Caki2 (cell line): ENCODE measurements at regions not wholly inside any gene's neighbourhood (a gene's known extent, or its start where the extent isn't known, plus 50 kb on each side); places are given as distances from the start of the nearest gene placed in this dataset.
"Not testable (repeated sequence)": the region's sequence is repeated elsewhere in the genome, so short reads cannot be mapped to it uniquely, and the experiment has no call there.

ENCODE experiments used
- DNase-seq: peaks from one replicate; pipeline ENCODE4 v3.0.0-alpha.2; 2015; ENCODE audit warnings: low read depth
- in situ Hi-C: cut with HindIII; loops from 2 replicates; pipeline ENCODE4 v1.10.0; 2016; ENCODE audit warnings: low sequenced_read_pairs, low pct_unique_long_range_greater_than_20kb, mixed read lengths

DNA sequence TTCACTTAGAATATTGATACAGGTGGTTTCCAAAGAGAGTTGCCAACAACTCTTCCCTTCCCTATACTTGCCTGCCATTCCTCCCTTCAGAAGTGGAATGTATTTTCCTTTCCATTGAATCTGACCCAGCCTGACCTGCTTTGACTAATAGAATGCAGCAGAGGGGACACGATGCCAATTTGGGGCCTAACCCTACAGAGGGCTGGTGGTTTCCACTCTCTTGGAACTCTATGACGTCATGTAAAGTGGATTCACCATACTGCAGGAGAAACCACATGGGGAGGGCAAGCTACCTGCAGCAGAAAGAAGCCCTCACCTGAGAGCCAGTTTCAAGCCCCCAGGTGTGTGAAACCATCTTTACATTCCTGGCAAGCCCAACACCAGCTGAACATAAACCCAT lies 98.9 kb upstream of the TRIB2 start:
- no peak for DNase-seq
- in situ Hi-C loops, result no loop called here

DNA sequence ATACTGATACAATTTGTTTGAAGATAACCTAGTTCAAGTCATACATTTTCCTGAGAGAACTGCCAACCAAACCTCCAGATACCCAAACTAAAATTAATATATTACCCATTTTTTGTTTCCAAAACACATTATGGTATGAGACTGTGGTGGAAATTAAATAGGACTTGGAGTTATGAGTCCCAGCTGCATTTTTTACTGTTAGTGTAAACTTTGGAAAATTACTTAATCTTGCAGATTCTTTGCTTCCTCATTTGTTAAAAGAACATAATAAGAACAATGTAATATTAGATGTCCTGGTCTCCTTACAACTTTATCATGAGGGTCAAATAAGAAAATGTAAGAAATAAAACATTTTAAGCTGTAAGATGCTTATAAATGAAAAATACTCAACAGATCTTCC lies 98.2 kb upstream of the TRIB2 start:
- in situ Hi-C loops, result no loop called here
- no peak for DNase-seq

DNA sequence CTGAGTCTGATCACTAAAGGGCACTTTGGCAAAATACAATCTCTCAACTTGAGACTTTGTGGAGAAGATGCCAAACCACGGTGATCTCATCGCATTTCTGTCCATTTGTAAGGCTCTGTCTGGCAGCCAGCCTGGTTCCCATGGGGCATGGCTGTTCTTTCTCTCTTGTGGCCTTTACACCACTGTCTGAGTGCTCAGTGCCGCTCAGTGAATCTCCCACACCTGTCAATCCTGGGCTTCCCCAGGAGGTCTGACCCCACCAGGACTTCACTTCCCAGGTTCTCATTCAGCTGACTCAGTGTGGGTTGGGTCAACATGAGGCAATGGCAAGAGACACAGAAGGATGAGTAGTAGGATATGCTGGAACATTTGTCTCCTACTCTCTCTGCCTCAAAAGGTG lies 96.8 kb upstream of the TRIB2 start:
- in situ Hi-C loops, result no loop called here
- DNase-seq, result peak; percentile 23

DNA sequence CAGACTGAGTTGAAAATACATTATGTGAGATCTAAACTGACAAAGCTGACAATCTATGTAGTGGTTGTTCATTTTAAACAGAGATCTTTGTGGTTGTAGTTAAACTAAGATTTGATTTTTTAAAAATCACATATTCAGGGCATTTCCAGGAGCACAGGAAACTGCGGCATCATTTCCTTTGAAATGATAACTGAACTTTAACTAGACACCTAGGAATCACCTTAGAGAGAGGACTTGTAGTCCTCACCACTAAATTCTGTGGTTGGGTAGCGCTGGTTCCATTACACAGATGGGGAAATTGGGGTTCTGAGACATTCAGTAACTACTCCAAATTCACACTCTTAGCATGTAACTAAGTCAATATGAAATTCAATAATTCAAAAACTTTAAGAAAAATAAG lies 96.0 kb upstream of the TRIB2 start:
- in situ Hi-C loops, result no loop called here
- DNase-seq, result no peak

DNA sequence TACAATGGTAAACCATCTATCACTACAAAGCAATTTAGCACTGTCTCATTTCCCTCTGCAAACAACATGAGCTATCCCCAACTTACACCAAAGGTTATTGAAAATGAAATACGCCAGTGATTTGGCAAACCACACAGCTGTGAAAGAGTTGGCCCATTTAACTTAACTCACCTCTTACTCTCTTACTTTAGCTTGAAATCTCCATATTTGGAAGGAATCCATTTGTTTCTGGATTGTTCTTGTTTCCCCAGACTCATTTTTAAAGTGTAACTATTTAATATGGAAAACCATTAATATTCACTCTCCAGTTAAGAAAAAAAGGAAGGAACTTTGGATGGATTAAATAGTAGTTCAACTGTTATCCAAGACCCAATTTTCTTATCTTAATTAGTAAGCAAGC lies 93.7 kb upstream of the TRIB2 start:
- no peak for DNase-seq
- in situ Hi-C loops, result no loop called here

DNA sequence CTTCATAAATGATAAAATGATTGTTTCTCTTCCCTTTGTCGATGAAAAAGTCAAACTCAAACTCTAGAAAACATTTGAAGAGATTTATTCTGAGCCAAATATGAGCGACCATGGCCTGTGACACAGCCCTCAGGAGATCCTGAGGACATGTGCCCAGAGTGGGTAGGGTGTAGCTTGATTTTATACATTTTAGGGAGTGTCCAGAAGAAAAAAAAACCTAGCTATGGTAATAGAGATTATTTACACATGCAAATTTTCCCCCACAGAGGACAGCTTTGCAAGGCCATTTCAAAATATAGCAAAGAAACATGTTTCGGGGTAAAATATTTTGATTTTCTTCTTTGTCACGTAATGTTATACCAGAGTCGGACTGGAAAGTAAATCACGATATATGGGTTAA lies 92.4 kb upstream of the TRIB2 start:
- in situ Hi-C loops, result no loop called here

DNA sequence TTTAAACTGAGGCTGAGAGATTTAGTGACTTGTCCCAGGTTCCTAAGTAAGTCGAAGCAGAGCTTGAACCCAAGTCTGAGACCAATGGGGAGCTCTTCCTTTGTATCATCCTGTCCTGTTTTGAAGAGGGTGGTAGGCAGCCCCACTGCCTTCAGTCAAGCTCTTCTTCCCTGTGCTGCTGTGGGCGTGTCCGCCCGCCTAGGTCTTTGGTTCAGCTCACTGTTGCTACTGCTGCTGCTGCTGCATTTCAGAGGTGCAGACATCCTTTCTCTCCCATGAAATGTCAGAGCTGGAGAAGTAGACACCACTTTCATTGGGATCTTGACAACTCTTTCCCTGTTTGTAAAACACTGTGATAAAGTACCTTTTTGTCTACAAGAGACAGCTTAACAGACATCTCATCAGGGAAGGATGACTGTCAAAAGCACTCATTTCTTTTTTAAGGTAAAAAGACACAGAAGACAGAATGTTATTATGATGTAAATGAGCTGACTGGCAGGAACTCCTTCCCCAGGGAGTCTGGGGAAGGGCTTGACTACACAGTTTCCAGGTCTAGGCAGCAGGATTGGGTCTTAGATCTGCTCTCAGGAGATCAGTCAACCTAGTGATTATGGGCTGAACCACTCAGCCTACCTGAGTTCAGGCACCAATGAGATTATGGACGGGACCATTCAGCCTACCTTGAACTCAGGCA lies 91.7 kb upstream of the TRIB2 start:
- in situ Hi-C loops, result no loop called here
- no peak for DNase-seq

More for the DNA sequence above, 92.4 kb upstream of the TRIB2 start:
- no peak for DNase-seq

DNA sequence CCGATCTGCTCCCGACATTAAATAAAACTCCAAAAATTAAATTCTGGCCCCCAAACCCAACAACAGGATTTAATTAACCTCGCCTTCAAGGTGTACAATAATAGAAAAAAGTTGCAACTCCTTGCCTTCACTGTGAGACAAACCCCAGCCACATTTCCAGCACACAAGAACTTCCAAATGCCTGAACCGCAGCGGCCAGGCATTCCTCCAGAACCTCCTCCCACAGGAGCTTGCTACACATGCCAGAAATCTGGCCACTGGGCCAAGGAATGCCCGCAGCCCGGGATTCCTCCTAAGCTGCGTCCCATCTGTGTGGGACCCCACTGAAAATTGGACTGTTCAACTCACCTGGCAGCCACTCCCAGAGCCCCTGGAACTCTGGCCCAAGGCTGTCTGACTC lies 88.2 kb upstream of the TRIB2 start:
- in situ Hi-C loops, result not testable (repeated sequence)

DNA sequence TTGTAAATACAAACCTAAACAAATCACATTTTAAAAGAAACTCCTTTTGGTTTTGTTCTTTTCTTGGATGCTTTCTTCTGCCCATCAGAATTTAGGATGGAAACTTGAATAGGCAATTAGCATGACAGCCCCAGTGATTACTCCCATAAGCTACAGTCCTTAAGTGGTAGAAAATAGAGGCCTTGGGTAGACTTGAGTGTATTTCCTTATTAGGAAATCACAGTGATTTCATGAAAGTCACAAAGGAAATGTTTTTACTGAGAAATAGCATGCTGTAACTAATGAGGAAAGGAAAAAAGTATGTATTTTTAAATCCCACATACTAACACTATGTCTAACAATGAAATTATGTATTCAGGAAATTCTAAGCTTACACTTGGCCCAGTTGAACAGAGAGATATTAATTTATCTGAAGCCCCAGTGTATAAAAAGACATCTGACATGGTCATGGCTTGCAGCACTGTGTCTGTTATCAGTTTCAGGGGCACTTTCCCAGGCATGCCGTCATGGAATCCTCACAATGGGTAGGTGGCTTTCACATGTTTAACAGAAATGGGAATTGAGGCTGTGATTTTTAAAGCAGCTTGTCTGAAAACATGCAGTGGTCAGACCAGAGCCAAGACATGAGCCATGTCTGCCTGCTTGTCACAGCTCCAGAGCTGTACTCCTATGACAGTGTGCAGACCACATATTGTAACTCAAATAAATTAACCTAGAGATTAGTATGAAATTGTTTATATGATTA lies 79.7 kb upstream of the TRIB2 start:
- in situ Hi-C loops, result no loop called here
- no peak for DNase-seq

More for the DNA sequence above, 88.2 kb upstream of the TRIB2 start:
- DNase-seq, result not testable (repeated sequence)

DNA sequence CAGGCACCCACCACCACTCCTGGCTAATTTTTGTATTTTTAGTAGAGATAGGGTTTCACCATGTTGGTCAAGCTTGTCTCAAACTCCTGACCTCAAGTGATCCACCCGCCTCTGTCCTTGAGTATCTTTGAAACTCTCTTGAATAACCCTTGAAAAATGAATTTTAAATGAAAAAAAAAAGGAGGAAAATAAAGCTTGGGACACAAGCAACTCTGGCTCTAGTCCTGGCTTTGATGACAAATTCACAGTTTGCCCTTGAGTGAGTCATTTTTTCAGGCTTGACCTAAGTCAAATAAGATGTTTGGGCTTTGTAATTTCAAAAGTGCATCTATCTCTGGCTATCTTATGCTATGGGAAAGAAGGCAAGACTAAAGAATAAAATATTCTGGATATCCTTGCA lies 79.0 kb upstream of the TRIB2 start:
- in situ Hi-C loops, result no loop called here
- no peak for DNase-seq

DNA sequence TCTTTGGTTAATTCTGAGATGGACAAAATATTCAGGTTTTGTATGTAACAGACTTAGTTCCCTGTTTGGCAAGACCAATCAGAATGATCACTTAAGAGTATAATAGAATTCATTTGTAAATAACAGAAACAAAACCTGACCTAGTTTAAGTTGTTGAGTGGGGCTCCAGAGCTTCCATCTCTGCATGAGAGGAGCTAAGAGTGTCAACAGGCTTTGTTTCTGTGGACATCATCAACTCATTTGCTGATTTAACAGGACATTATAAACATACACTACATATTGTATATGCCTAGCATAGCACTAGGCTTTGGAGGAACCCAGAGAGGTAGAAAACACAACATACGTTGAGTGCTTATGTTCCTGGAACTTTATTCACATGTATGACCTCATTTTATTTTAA lies 75.3 kb upstream of the TRIB2 start:
- in situ Hi-C loops, result no loop called here
- DNase-seq, result no peak

DNA sequence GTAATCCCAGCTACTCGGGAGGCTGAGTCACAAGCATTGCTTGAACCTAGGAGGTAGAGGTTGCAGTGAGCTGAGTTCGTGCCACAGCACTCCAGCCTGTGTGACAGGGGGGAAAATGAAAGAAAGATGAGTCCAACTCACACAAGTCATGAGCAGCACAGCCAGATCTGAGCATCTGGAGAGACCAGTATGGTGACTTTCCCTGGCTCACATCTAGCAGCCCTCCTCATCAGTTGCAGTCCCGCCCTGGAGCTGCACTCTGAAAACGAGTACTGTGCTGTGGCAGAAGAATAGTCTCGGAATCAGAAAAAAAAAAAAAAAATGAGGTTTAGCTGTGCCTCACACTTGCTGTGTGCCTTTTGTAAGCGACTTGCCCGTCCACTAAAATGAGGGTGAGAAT lies 74.4 kb upstream of the TRIB2 start:
- DNase-seq, result no peak
- in situ Hi-C loops, result no loop called here

DNA sequence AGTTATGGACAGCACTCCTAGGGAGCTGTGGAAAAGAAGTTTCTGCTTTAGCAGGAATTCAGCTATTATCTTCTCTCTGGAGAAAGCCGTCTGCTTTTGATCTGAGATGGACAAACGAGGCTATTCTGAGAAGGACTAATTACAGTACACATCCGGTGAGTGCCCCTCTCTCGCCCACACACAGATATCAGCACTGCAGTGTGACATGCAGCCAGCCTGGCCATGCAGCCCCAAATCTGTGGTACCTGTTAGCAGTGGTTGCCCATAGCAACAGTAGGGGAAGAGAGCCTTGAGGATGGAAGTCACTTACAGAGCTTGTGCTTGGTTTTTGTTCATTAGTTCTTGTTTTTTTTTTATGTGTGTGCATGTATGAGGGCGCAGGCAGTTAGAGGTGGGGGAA lies 73.9 kb upstream of the TRIB2 start:
- in situ Hi-C loops, result no loop called here

DNA sequence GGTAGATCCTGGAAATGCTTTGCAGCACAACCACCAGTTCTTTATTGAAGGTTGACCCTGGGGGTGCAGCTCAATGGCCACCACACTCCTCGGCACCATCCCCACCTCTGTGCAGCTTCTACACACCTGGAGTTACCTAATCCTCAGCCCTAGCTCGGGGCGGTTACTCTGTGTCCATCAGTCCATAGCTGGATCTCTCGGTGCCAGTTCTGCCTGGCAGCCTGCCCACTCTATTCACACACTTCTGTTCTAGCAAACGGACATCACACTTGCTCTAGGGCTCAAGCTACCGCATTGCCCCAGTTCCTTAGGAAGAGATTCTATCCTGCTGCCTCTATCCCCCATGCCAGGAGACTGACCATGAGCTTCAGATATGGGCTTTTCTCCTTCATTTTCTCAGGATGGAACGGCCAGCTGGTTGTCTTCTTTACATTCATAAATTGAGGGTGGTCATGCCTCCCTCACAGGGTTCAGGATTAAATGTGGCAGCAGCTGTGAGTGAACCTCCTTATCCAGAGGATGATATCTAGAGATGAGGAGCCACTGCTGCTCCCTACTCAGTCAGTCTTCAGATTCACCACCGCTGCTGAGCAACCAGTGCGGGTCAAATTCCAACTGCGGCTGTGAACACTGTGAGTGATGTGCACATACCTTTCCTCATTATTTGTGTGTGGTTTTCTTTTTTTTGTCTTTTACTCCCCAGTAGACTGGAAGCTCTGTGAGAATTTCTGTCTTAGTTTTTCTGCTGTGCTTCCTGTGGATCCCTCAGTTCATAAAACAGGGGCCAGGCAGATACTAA lies 66.9 kb upstream of the TRIB2 start:
- DNase-seq, result no peak
- in situ Hi-C loops, result no loop called here

More for the DNA sequence above, 73.9 kb upstream of the TRIB2 start:
- DNase-seq, result no peak

DNA sequence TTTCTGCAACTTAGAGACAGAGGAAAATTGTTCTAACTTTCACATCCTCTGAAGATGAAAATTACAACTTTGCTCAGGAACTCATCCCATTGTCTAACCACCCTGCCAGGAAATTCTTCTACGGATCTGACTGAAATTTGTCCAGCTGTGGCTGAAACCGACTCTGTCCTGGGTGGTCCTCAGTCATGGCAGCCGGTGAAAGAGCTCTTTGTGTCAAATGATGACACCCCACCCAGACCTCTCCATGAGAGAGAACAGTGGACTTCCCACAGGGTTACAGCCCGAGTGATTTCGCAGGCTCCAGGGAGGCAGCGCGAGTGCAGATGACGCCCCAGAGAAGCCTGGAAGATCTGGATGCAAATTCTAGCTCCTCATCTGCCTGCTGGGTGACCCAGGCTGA lies 65.1 kb upstream of the TRIB2 start:
- DNase-seq, result no peak
- in situ Hi-C loops, result no loop called here

DNA sequence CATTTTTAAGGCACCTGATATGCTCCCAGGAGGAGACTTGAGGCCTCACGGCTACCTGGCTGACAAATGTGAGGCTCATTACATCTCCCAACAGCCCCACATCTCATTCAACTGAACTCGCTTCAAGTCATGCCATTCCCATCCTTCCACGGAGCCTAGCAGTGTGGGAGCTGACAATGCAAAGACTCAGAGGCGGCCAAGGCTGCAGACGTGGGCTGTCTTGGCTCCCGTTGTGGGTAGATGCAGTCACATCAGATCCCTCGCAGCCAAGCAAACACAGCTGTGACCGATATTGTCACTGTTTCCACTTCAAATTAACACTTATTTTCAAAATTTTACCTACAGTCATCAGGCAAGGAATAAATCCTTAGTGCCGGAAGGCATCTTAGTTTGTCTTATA lies 64.0 kb upstream of the TRIB2 start:
- in situ Hi-C loops, result no loop called here
- no peak for DNase-seq

DNA sequence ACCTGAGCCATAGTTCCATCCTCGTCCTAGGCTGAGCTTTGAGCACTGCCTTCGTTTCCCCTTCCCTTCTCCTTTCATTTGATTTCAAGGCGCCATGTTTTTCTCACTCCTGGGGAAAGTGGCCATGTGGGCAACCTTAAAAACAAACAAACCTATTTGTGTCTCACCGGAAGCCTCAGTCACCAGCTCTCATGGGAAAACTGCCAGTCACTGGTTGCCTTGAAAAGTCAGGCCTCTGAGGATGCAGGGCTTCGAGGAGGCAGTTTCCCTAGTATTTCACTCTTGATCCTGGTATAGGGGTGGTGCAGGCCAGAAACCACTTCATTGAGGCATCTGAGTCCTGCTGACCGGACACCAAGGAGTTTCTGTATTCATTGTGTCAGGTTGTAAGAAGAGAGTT lies 59.2 kb upstream of the TRIB2 start:
- in situ Hi-C loops, result no loop called here
- DNase-seq, result no peak

DNA sequence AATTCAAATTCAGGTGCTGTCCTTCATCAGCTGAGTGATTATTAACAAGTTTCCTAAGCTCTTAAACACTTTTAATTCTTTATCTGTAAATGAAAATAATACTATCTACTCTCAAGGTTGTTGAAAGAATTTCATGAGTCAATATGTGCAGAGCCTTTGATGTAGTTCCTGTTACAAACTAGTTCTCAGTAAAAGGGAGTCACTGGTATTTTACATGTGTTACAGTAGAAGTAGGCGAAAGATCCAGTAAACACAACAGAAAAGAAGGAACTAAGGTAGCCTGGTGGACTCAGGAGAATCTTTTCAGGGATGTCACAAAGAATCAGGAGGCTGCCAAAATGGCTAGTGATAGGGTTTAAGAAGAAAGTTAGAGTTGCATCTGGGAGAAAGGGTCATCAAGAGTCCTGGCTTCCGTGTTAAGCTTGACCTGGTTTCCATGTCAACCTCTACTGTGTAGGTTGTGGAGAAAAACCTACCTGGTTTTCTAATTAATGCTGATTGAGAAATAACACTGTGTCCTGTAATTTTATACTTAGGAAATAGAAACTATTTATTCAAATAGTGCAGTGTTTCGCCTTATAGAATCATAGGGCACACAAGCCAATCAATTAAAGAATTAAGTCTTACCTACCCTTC lies 58.3 kb upstream of the TRIB2 start:
- DNase-seq, result no peak
- in situ Hi-C loops, result no loop called here

DNA sequence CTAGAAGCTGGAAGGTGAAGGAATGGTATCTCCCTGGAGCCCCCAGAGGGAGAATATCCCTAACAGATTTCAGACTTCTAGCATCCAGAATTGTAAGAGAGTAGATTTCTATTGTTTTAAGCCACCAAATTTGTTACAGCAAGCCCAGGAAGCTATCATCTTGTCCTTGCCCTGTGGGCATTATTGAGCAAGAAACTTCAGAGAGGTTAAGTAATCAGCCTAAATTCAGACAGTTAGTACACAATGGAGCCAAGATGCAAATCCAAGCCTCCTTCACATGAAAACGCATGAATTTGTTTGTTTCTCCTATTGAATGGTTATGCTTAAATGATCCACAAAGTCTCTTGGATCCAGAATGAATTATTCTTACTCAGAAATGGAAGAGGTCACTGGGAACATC lies 55.2 kb upstream of the TRIB2 start:
- no peak for DNase-seq
- in situ Hi-C loops, result no loop called here
